Smooth muscle cell (in vitro differentiated cells): ENCODE measurements at regions not wholly inside any gene's neighbourhood (a gene's known extent, or its start where the extent isn't known, plus 50 kb on each side); places are given as distances from the start of the nearest gene placed in this dataset.
A peak's percentile ranks its signal among the peaks of the same experiment; 100 is the strongest.

ENCODE experiments used
- DNase-seq: peaks from one replicate; lab custom pipeline; 2025; ENCODE audit not compliant: unreplicated experiment; lab: John Stamatoyannopoulos, UW
- H2AFZ ChIP-seq: fragments of 200-600 bp; sonication (generic); 2 replicates; pipeline ENCODE4 v1.6.0; 2016; ENCODE audit warnings: antibody characterized with exemption, low read depth, mild to moderate bottlenecking
- H3F3A ChIP-seq: fragments of 200-600 bp; sonication (generic); 2 replicates; pipeline ENCODE4 v1.6.0; 2017; ENCODE audit warnings: antibody characterized with exemption, low read depth
- H3K27ac ChIP-seq: fragments of 200-600 bp; sonication (generic); 2 replicates; pipeline ENCODE4 v1.5.1; 2016; ENCODE audit warnings: low read depth, mild to moderate bottlenecking
- H3K27me3 ChIP-seq: fragments of 200-600 bp; sonication (generic); 2 replicates; pipeline ENCODE4 v1.6.1; 2016; ENCODE audit warnings: low read depth, mild to moderate bottlenecking
- H3K36me3 ChIP-seq: fragments of 200-600 bp; sonication (generic); 2 replicates; pipeline ENCODE4 v1.5.1; 2016; ENCODE audit warnings: low read depth
- H3K4me1 ChIP-seq: fragments of 200-600 bp; sonication (generic); 2 replicates; pipeline ENCODE4 v1.5.1; 2016; ENCODE audit warnings: low read depth
- H3K4me2 ChIP-seq: fragments of 200-600 bp; sonication (generic); 2 replicates; pipeline ENCODE4 v1.6.0; 2016; ENCODE audit warnings: mild to moderate bottlenecking
- H3K4me3 ChIP-seq: fragments of 200-600 bp; sonication (generic); 2 replicates; pipeline ENCODE4 v1.5.1; 2016; ENCODE audit warnings: mild to moderate bottlenecking
- H3K79me2 ChIP-seq: fragments of 200-600 bp; sonication (generic); 2 replicates; pipeline ENCODE4 v1.6.0; 2016; ENCODE audit warnings: low read depth, mild to moderate bottlenecking
- H3K9ac ChIP-seq: fragments of 200-600 bp; sonication (generic); 2 replicates; pipeline ENCODE4 v1.6.0; 2016; ENCODE audit warnings: low read depth
- H3K9me3 ChIP-seq: fragments of 200-600 bp; sonication (generic); replicated peaks from 2 replicates; pipeline ENCODE4 v1.5.1; 2016; ENCODE audit warnings: low read depth
- H4K20me1 ChIP-seq: fragments of 200-600 bp; sonication (generic); 2 replicates; pipeline ENCODE4 v1.6.0; 2016; ENCODE audit warnings: low read depth
- WGBS: methylation state at CpG from one replicate; pipeline ENCODE4 v1.1.7; 2016; ENCODE audit warnings: low lambda C conversion rate; 5-methylcytosine and 5-hydroxymethylcytosine counted together
- TF ChIP-seq, protein P1 (sequence below): fragments of 200-600 bp; sonication (generic); IDR thresholded peaks from 2 replicates; pipeline ENCODE4 v1.5.1; 2017; ENCODE audit warnings: borderline replicate concordance, mild to moderate bottlenecking, antibody characterized with exemption; ENCODE audit not compliant: insufficient read depth, poor library complexity, severe bottlenecking

GRCh38 chr2:121103960-121104359 is 181.0 kb downstream of the TFCP2L1 start:
- Histone ChIP-seq H3K36me3 (no peaks in the 10 kb centered on the region), H2AFZ (no peak overlapping the region), H3K79me2 (no peaks in the 10 kb centered on the region), H4K20me1 (no peaks in the 10 kb centered on the region), H3K9ac (no peak overlapping the region), H3K4me3 (no peak overlapping the region), H3K9me3 (no peaks in the 10 kb centered on the region), H3K27ac (no peak overlapping the region), H3K4me2 (no peak overlapping the region), H3K4me1 (no peaks in the 10 kb centered on the region), H3F3A (no peaks in the 10 kb centered on the region), H3K27me3 (peaks cover 20% of the 10 kb centered on the region)
- no peak for DNase-seq
- 68% methylated on average over 5 of the region's 5 CpGs for WGBS
- TF ChIP-seq, protein P1, sequence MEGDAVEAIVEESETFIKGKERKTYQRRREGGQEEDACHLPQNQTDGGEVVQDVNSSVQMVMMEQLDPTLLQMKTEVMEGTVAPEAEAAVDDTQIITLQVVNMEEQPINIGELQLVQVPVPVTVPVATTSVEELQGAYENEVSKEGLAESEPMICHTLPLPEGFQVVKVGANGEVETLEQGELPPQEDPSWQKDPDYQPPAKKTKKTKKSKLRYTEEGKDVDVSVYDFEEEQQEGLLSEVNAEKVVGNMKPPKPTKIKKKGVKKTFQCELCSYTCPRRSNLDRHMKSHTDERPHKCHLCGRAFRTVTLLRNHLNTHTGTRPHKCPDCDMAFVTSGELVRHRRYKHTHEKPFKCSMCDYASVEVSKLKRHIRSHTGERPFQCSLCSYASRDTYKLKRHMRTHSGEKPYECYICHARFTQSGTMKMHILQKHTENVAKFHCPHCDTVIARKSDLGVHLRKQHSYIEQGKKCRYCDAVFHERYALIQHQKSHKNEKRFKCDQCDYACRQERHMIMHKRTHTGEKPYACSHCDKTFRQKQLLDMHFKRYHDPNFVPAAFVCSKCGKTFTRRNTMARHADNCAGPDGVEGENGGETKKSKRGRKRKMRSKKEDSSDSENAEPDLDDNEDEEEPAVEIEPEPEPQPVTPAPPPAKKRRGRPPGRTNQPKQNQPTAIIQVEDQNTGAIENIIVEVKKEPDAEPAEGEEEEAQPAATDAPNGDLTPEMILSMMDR: no peak

- Histone ChIP-seq H3K4me2 (no peak overlapping the region), H3K27me3 (peaks cover 16% of the 10 kb centered on the region), H3K4me1 (no peaks in the 10 kb centered on the region), H3K36me3 (no peaks in the 10 kb centered on the region), H3K9ac (no peak overlapping the region), H3K4me3 (no peak overlapping the region), H3K9me3 (no peaks in the 10 kb centered on the region), H2AFZ (no peak overlapping the region), H3F3A (no peaks in the 10 kb centered on the region), H3K27ac (no peak overlapping the region), H3K79me2 (no peaks in the 10 kb centered on the region), H4K20me1 (no peaks in the 10 kb centered on the region)
- TF ChIP-seq, protein P1: no peak
- 68% methylated on average over 10 of the region's 10 CpGs for WGBS
- DNase-seq: peak; percentile 3
Observed at GRCh38 chr2:121104721-121105141, 180.3 kb downstream of the TFCP2L1 start.

- Histone ChIP-seq H3K4me3 (no peak overlapping the region), H3K9me3 (no peaks in the 10 kb centered on the region), H3K4me2 (no peak overlapping the region), H2AFZ (no peak overlapping the region), H3F3A (no peaks in the 10 kb centered on the region), H4K20me1 (no peaks in the 10 kb centered on the region), H3K36me3 (no peaks in the 10 kb centered on the region), H3K4me1 (no peaks in the 10 kb centered on the region), H3K27ac (no peak overlapping the region), H3K9ac (no peak overlapping the region), H3K27me3 (no peaks in the 10 kb centered on the region), H3K79me2 (no peaks in the 10 kb centered on the region)
- TF ChIP-seq, protein P1: no peak
- DNase-seq: no peak
Observed at GRCh38 chr2:121110924-121111323, 174.1 kb downstream of the TFCP2L1 start.

- H3K4me2 ChIP-seq: no peak overlapping the region
- no peak overlapping the region for H3K9ac ChIP-seq
- H3K4me1 ChIP-seq: no peaks in the 10 kb centered on the region
- no peaks in the 10 kb centered on the region for H3K79me2 ChIP-seq
- H3K36me3 ChIP-seq: no peaks in the 10 kb centered on the region
- TF ChIP-seq, protein P1: no peak
- H3K4me3 ChIP-seq: no peak overlapping the region
- WGBS: 85% methylated on average over 7 of the region's 7 CpGs
- H3K27me3 ChIP-seq: peaks cover 13% of the 10 kb centered on the region
- H4K20me1 ChIP-seq: no peaks in the 10 kb centered on the region
- no peak for DNase-seq
- H3K9me3 ChIP-seq: no peaks in the 10 kb centered on the region
- H2AFZ ChIP-seq: no peak overlapping the region
- H3K27ac ChIP-seq: no peak overlapping the region
- H3F3A ChIP-seq: no peaks in the 10 kb centered on the region
Observed at GRCh38 chr2:121118951-121119350, 166.1 kb downstream of the TFCP2L1 start.
